ENCODE measurements at regions not wholly inside any gene's neighbourhood (a gene's known extent, or its start where the extent isn't known, plus 50 kb on each side); places are given as distances from the start of the nearest gene placed in this dataset.

DNA sequence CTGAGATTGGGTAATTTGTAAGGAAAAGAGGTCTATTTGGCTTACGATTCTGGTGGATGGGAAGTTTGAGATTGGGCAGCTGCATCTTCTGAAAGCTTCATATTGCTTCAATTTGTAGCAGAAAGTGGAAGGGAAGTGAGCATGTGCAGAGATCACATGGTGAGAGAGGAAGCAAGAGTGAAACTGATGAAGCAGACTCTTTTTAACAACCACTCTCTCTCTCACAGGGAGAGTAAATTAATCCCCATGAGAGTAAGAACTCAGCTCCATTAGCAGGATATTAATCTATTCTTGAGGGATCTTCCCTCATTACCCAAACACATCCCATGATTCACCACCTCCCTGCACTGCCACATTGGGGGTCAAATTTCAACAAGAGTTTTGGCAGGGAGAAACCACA, 298.5 kb upstream of the CELF4 start:
- TF ChIP-seq CTCF (IDR thresholded peaks at IDR 0.05; ENCODE audit: insufficient read depth, low read depth, low read length) (no peak), EZH2 (IDR thresholded peaks at IDR 0.05; ENCODE audit: insufficient read depth, low read length) (no peak)
